Right cardiac atrium (tissue), 5 donors: ENCODE measurements at regions not wholly inside any gene's neighbourhood (a gene's known extent, or its start where the extent isn't known, plus 50 kb on each side); places are given as distances from the start of the nearest gene placed in this dataset.
"Not testable (repeated sequence)": the region's sequence is repeated elsewhere in the genome, so short reads cannot be mapped to it uniquely, and the experiment has no call there.

Experiments used
- ATAC-seq, 2 donors: fragments of 200-7000 bp; cut with Tn5 transposase; one replicate each; pipeline versions ENCODE4 v1.8.0 to v1.9.1; 2020; ENCODE audit warnings: moderate library complexity in 2 of 2, mild to moderate bottlenecking in 1 of 2
- DNase-seq, 3 donors: peaks; one replicate each; pipeline ENCODE4 v3.0.0-alpha.2; 2020
- H3K27ac ChIP-seq: one replicate; pipeline ENCODE4 v1.5.1; 2013; ENCODE audit warnings: mild to moderate bottlenecking, low read length, control low read depth, moderate library complexity
- H3K27me3 ChIP-seq: one replicate; pipeline ENCODE4 v1.6.1; 2013; ENCODE audit not compliant: control insufficient read depth, insufficient read depth
- H3K4me1 ChIP-seq: one replicate; pipeline ENCODE4 v1.6.1; 2013; ENCODE audit warnings: low read length; ENCODE audit not compliant: control insufficient read depth, insufficient read depth
- H3K4me3 ChIP-seq: one replicate; pipeline ENCODE4 v1.5.1; 2013; ENCODE audit warnings: low read length, control low read depth
- H3K9me3 ChIP-seq: one replicate; pipeline ENCODE4 v1.6.1; 2013; ENCODE audit warnings: low read length; ENCODE audit not compliant: control insufficient read depth
- WGBS: extraction: QIAGEN DNeasy Blood & Tissue Kit; methylation state at CpG from one replicate; pipeline ENCODE4 v1.1.7; 2013; 5-methylcytosine and 5-hydroxymethylcytosine counted together
- intact Hi-C, 4 donors: fragments of 100-400 bp; cut with DNase I; formaldehyde crosslinking; loops; one replicate each; pipeline versions ENCODE4 v1.11.0 to v1.14.0; 2022 to 2023
- donor health status: healthy with polysubstance abuse.
- donor health status: DM: no; HTN: yes; CAD: no.
- donor health status: DM: no; HTN: no; CAD: no.
- donor health status: DM: no; HTN: yes; CAD: no; lungs with severe emphysema.
- donor health status: DM: yes; HTN: yes; CAD: no.

DNA sequence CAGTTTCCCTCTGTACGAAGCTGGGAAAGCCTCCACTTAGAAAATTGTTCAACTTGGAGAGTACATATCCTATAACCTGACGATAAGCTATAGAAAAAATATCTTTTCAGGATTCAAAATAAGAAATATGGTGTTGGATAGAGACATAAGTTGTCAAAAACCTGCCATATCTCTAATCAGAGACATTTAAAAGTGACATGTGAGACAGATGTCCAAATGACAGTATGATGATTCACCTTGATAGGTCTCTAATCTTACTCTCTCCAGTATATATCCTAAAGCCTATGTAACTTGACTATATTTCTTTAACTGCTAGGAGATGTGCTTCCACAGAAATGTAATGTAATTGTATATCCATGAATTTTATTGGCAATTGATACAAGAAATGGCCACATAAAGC is 932.4 kb upstream of the MAN1A1 start:
- H3K27ac ChIP-seq, result no peak overlapping the region
- H3K4me3 ChIP-seq, result no peak overlapping the region
- no peaks in the 10 kb centered on the region for H3K9me3 ChIP-seq
- ATAC-seq, result no peak
- intact Hi-C loops, result no loop called here
- DNase-seq, result no peak
- WGBS, result 88% methylated on average over 2 of the region's 2 CpGs
- no peaks in the 10 kb centered on the region for H3K4me1 ChIP-seq
- no peaks in the 10 kb centered on the region for H3K27me3 ChIP-seq

DNA sequence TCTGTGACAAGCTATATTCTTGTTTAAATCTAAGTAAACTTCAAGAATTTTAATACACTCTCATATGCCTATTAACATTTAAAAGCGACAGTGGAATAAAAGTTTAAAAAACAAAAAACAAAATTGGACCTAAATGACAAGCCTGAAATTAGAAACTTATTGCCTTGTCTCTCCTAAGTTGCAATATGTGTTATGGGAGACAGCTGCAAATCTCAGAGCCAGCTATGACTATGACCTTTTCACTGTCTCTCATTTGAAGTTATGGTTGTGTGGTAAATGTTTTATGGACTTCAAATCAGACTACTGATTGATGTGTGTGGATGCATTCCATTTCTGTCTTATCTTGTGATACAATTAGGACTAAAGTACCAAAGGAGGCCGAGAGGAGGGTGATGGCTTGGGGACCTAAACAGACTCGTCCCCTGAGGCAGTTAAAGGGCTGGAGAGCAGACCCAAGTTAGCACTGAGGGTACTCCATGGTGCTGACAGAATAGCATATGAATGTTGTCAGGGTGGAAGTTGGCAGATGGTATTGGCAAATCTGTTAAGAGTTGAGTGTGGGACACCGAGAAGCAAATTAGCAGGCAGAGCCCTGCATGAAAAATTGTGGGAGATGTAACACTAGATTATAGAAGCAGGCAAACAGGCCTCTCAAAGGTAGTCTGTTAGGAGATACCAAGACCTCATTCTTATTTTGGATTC is 930.1 kb upstream of the MAN1A1 start:
- Histone ChIP-seq H3K27me3 (no peaks in the 10 kb centered on the region), H3K9me3 (no peaks in the 10 kb centered on the region), H3K4me1 (no peaks in the 10 kb centered on the region), H3K4me3 (no peak overlapping the region), H3K27ac (no peak overlapping the region)
- 47% methylated on average over 4 of the region's 4 CpGs for WGBS
- DNase-seq (no peak), ATAC-seq (no peak)
- intact Hi-C loops, result no loop called here

DNA sequence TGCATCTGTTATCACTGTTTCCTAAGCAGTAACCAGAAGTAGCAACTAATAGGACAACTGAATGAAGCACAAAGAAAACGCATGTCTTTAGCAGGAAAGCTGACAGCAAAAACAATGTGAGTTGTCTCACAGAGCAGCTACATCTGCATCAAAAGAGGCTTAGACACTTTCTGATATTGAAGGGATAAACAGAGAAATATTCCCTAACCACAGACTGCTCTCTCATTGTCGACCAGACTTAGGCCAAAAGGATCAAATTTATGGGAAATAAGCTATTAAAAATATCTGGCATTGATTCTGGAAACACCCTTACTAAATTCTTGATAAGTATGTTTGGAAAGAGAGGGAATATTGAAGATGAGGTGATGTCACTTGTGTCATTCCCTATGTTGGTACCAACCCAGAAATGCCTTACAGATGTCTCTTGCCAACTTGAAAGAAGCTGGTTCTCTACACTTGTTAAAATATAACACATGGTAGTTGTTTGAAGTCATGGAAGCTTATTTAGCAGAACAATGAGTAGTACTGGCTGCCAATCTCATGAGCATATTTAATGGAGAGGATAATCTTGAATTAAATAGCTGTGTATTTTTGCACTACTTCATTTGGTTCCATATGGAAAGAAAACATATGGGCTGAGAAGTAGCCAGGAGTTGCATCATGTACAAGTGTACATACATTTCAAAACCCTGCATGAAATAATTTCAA is 929.3 kb upstream of the MAN1A1 start:
- intact Hi-C loops, result no loop called here
- H3K27ac ChIP-seq, result no peak overlapping the region
- no peaks in the 10 kb centered on the region for H3K9me3 ChIP-seq
- H3K4me3 ChIP-seq, result no peak overlapping the region
- DNase-seq (no peak), ATAC-seq (no peak)
- no peaks in the 10 kb centered on the region for H3K27me3 ChIP-seq
- H3K4me1 ChIP-seq, result no peaks in the 10 kb centered on the region
- WGBS, result 37% methylated on average over 2 of the region's 2 CpGs

DNA sequence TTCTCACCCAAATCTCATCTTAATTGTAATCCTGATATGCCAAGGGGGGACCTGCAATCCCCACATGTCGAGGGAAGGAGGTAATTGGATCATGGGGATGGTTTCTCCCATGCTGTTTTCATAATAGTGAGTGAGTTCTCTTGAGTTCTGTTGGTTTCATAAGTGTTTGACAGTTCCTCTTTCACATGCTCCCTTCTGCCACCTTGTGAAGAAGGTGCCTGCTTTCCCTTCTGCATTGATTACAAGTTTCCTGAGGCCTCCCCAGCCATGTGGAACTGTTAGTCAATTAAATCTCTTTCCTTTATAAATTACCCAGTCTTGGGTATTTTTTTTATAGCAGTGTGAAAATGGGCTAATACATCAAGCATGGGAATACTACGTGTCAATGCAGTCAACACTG is 925.0 kb upstream of the MAN1A1 start:
- 71% methylated on average over 2 of the region's 2 CpGs for WGBS
- no peaks in the 10 kb centered on the region for H3K4me1 ChIP-seq
- no peaks in the 10 kb centered on the region for H3K27me3 ChIP-seq
- no peak for DNase-seq
- no peak overlapping the region for H3K4me3 ChIP-seq
- no peaks in the 10 kb centered on the region for H3K9me3 ChIP-seq
- no peak overlapping the region for H3K27ac ChIP-seq
- no peak for ATAC-seq
- intact Hi-C loops, result no loop called here

DNA sequence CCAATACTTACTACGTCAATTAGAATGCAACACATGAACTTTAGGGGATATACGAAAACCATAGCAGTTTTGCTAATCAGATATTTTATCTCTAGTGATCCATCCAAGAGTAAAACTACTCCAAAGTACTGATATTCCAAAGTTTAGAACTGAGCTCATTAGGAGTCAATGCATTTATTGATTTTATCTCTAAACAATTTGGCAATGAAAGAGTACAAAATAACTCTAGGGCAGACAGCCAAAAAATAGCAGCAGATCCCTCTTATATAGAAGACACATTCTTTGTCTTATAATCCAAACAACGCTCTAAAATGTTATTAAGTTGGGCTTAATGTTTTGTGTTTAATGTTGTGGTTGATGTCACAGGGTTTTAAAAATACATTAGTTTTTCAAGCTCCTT is 923.9 kb upstream of the MAN1A1 start:
- Histone ChIP-seq H3K27me3 (no peaks in the 10 kb centered on the region), H3K4me3 (no peak overlapping the region), H3K4me1 (no peaks in the 10 kb centered on the region), H3K27ac (no peak overlapping the region), H3K9me3 (no peaks in the 10 kb centered on the region)
- no peak for DNase-seq
- no peak for ATAC-seq
- intact Hi-C loops, result no loop called here
- WGBS, result 78% methylated on average over 3 of the region's 3 CpGs

DNA sequence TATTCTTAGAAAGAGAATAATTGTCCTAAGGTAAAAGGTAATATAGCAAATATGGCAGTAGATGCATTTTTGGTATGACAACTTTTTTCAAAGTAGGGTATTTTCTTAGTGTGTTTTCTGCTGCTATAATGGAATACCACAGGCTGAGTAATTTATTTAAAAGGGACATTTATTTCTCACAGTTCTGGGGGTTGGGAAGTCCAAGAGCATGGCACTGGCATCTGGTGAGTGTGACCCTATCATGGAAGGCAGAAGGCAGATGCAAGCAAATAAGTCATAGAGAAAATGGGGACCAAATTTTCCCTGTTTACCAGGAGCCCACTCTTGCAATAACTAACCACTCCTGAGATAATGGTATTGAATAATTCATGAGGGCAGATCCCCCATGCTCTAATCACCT is 922.5 kb upstream of the MAN1A1 start:
- Histone ChIP-seq H3K27me3 (no peaks in the 10 kb centered on the region), H3K27ac (no peak overlapping the region), H3K9me3 (no peaks in the 10 kb centered on the region), H3K4me3 (no peak overlapping the region), H3K4me1 (no peaks in the 10 kb centered on the region)
- ATAC-seq, result no peak
- intact Hi-C loops, result no loop called here
- DNase-seq, result no peak

DNA sequence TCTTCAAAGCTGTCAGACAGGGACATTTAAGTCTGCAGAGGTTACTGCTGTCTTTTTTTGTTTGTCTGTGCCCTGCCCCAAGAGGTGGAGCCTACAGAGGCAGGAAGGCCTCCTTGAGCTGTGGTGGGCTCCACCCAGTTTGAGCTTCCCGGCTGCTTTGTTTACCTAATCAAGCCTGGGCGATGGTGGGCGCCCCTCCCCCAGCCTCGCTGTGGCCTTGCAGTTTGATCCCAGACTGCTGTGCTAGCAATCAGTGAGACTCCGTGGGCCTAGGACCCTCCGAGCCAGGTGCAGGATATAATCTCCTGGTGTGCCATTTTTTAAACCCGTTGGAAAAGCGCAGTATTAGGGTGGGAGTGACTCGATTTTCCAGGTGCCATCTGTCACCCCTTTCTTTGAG is 918.7 kb upstream of the MAN1A1 start:
- DNase-seq, H3K4me1 ChIP-seq, ATAC-seq, H3K27me3 ChIP-seq, intact Hi-C loops, H3K9me3 ChIP-seq, H3K27ac ChIP-seq, H3K4me3 ChIP-seq: not testable (repeated sequence)
- 88% methylated on average over 9 of the region's 9 CpGs for WGBS

DNA sequence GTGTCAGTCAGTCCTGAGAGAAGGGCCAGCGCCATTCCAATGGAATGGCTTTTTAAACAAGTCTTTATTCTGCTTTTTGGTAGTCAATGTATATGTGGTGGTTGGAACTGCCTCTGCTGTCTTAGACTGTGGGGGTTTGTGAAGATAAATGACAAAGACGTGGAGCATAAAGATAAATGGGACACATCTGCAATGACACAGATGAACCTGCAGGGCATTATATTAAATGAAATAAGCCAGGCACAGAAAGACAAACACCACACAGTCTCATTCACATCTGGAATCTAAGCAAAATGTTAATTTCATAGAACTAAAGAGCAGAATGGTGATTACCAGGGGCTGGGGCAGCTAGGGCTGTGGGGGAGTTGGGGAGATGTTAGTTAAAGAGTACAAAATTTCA is 912.8 kb upstream of the MAN1A1 start:
- Histone ChIP-seq H3K4me3 (no peak overlapping the region), H3K27me3 (no peaks in the 10 kb centered on the region), H3K9me3 (no peaks in the 10 kb centered on the region), H3K27ac (no peak overlapping the region), H3K4me1 (no peaks in the 10 kb centered on the region)
- ATAC-seq (no peak), DNase-seq (no peak)
- intact Hi-C loops, result no loop called here
- WGBS, result 82% methylated on average over 2 of the region's 2 CpGs

DNA sequence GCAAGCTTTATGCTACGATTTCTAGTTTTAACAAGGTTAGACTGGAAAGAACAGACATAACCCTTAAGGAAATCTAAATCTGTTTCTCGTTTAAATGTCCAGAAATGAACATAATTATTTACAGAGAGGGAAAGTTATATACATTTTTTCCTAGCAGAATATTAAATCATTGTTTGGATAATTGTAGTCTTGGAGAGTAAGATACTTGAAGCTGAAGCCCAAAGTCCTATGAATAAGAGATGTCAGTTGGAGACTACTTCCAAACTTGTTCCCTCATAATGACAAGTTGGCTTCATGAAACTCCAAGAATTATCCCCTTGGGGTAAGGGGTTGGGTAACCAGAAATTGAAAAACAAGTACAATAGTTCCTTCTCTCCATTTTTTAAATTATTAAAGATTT is 911.1 kb upstream of the MAN1A1 start:
- Histone ChIP-seq H3K4me1 (no peaks in the 10 kb centered on the region), H3K4me3 (no peak overlapping the region), H3K27ac (no peak overlapping the region), H3K27me3 (no peaks in the 10 kb centered on the region), H3K9me3 (no peaks in the 10 kb centered on the region)
- intact Hi-C loops, result no loop called here
- ATAC-seq (peak in 1 of 2 donors; percentile 71), DNase-seq (no peak)
- 50% methylated on average over 2 of the region's 2 CpGs for WGBS

DNA sequence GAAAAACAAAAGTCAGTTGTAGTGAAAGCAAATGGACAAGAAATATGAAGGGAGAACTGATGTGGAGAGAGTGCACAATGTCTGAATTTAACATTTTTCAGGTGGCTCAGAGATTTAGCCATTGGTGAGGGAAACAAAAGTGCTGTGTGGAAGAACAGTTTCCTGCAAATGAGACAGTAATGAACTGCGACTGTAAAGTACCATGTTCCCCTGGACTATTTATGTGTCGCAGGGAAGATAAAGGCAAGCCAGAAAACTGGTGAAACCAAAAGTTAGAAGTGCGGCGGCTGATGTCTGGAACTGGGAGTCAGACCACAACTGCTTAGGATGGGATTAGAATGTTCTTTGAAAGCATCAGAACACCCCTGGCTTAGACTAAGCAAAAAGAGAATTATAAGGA is 905.1 kb upstream of the MAN1A1 start:
- Histone ChIP-seq H3K4me1 (no peaks in the 10 kb centered on the region), H3K9me3 (no peaks in the 10 kb centered on the region), H3K4me3 (no peak overlapping the region), H3K27me3 (no peaks in the 10 kb centered on the region), H3K27ac (no peak overlapping the region)
- 92% methylated on average over 4 of the region's 4 CpGs for WGBS
- no peak for DNase-seq
- no peak for ATAC-seq
- intact Hi-C loops, result no loop called here

DNA sequence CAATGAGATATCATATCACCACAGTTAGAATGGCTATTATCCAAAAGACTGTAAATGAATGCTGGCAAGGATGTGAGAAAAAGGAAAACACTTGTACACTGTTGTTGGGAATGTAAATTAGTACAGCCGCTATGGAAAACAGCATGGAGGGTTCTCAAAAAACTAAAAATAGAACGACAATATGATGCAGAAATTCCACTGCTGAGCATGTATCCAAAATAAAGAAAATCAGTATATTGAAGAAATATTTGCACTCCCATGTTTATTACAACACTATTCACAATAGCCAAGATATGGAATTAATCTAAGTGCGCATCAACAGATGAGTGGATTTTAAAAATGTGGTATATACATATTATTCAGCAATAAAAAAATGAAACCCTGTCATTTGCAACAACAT is 898.9 kb upstream of the MAN1A1 start:
- intact Hi-C loops, result no loop called here
- ATAC-seq (no peak), DNase-seq (no peak)
- 47% methylated on average over 3 of the region's 3 CpGs for WGBS
- no peak overlapping the region for H3K27ac ChIP-seq
- no peak overlapping the region for H3K4me3 ChIP-seq
- H3K9me3 ChIP-seq, result no peaks in the 10 kb centered on the region
- H3K4me1 ChIP-seq, result no peaks in the 10 kb centered on the region
- H3K27me3 ChIP-seq, result no peaks in the 10 kb centered on the region

DNA sequence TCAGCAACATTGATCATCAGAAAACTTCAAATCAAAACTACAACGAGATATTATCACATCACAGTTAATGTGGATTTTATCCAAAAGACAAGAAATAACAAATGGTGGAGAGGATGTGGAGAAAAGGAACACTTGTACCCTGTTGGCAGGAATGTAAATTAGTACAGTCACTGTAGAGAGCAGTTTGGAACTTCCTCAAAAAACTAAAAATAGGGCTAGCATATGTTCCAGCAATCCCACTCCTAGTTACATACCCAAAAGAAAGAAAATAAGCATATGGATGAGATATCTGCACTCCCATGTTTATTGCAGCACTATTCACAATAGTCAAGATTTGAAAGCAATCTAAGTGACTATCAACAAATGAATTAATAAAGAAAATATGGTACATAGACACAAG is 887.7 kb upstream of the MAN1A1 start:
- no peak overlapping the region for H3K27ac ChIP-seq
- intact Hi-C loops, result no loop called here
- H3K4me1 ChIP-seq, result no peaks in the 10 kb centered on the region
- DNase-seq (no peak), ATAC-seq (no peak)
- no peaks in the 10 kb centered on the region for H3K27me3 ChIP-seq
- no peaks in the 10 kb centered on the region for H3K9me3 ChIP-seq
- WGBS, result 63% methylated on average over 1 of the region's 1 CpG
- H3K4me3 ChIP-seq, result no peak overlapping the region
